HEK293 (cell line): ENCODE measurements at regions not wholly inside any gene's neighbourhood (a gene's known extent, or its start where the extent isn't known, plus 50 kb on each side); places are given as distances from the start of the nearest gene placed in this dataset.

Experiments used
- CTCF ChIA-PET: fragments of 350-600 bp; formaldehyde crosslinking; extraction: SDS; loops from one replicate; lab custom pipeline; 2021; ENCODE audit warnings: antibody characterized with exemption; lab: Yijun Ruan, JAX
- POLR2A ChIA-PET: fragments of 300-600 bp; formaldehyde crosslinking; extraction: SDS; loops from one replicate; lab custom pipeline; 2020; ENCODE audit warnings: antibody characterized with exemption, inconsistent platforms; lab: Yijun Ruan, JAX
- H3K27ac ChIP-seq: fragments of 200-500 bp; sonication (Bioruptor generic); 2 replicates; pipeline ENCODE4 v1.5.1; 2014; ENCODE audit warnings: low read depth, low read length, control low read depth, inconsistent platforms; ENCODE audit errors: extremely low read depth
- H3K36me3 ChIP-seq, 2 experiments: fragments of 200-500 bp in 1 of 2; sonication (Bioruptor generic) in 1 of 2; 1 replicate in 1 of 2; 2 replicates in 1 of 2; pipeline ENCODE4 v1.5.1; 2014 to 2017; ENCODE audit warnings: inconsistent platforms in 2 of 2, low read length in 2 of 2; ENCODE audit not compliant: control insufficient read depth in 2 of 2, insufficient read depth in 1 of 2
- H3K4me1 ChIP-seq: fragments of 200-500 bp; sonication (Bioruptor generic); 2 replicates; pipeline ENCODE4 v1.5.1; 2014; ENCODE audit warnings: mild to moderate bottlenecking, low read length, inconsistent platforms; ENCODE audit not compliant: control insufficient read depth, insufficient read depth
- H3K4me3 ChIP-seq: 2 replicates; pipeline ENCODE4 v1.5.1; 2011; ENCODE audit warnings: low read depth, mild to moderate bottlenecking, control low read depth, low read length, moderate library complexity
- H3K9me3 ChIP-seq: fragments of 200-500 bp; sonication (Bioruptor generic); 2 replicates; pipeline ENCODE4 v1.5.1; 2014; ENCODE audit warnings: low read depth, low read length, inconsistent platforms; ENCODE audit not compliant: control insufficient read depth, insufficient read depth
- AEBP2 ChIP-seq: fragments of 450-650 bp; formaldehyde crosslinking; IDR thresholded peaks from 2 replicates; pipeline ENCODE4 v1.5.1; 2016; ENCODE audit warnings: missing biosample characterization, missing genetic modification characterization, borderline replicate concordance
- GFI1B ChIP-seq: fragments of 450-650 bp; formaldehyde crosslinking; IDR thresholded peaks from 2 replicates; pipeline ENCODE4 v1.5.1; 2016; ENCODE audit warnings: missing biosample characterization, missing genetic modification characterization
- GLI4 ChIP-seq: fragments of 450-650 bp; formaldehyde crosslinking; IDR thresholded peaks from 2 replicates; pipeline ENCODE4 v1.5.1; 2016; ENCODE audit warnings: missing biosample characterization, missing genetic modification characterization
- ZBTB6 ChIP-seq: fragments of 450-650 bp; formaldehyde crosslinking; IDR thresholded peaks from 2 replicates; pipeline ENCODE4 v1.5.1; 2017; ENCODE audit warnings: missing biosample characterization, missing genetic modification characterization
- ZFP41 ChIP-seq: fragments of 450-650 bp; formaldehyde crosslinking; IDR thresholded peaks from 2 replicates; pipeline ENCODE4 v1.5.1; 2016; ENCODE audit warnings: missing biosample characterization, missing genetic modification characterization, borderline replicate concordance
- ZNF112 ChIP-seq: fragments of 450-650 bp; formaldehyde crosslinking; IDR thresholded peaks from 2 replicates; pipeline ENCODE4 v1.5.0; 2017; ENCODE audit warnings: missing biosample characterization, missing genetic modification characterization
- ZNF280C ChIP-seq: fragments of 450-650 bp; formaldehyde crosslinking; IDR thresholded peaks from 2 replicates; pipeline ENCODE4 v1.5.1; 2016; ENCODE audit warnings: missing biosample characterization, missing genetic modification characterization
- ZNF366 ChIP-seq: fragments of 450-650 bp; formaldehyde crosslinking; conservative IDR thresholded peaks from 2 replicates; pipeline ENCODE4 v1.5.1; 2016; ENCODE audit warnings: missing biosample characterization, missing genetic modification characterization
- ZNF513 ChIP-seq: fragments of 450-650 bp; IDR thresholded peaks from 2 replicates; pipeline ENCODE4 v1.5.1; 2018; ENCODE audit warnings: missing biosample characterization, missing genetic modification characterization
- ZNF548 ChIP-seq: fragments of 450-650 bp; formaldehyde crosslinking; IDR thresholded peaks from 2 replicates; pipeline ENCODE4 v1.5.1; 2016; ENCODE audit warnings: missing biosample characterization, missing genetic modification characterization
- ZNF596 ChIP-seq: fragments of 450-650 bp; IDR thresholded peaks from 2 replicates; pipeline ENCODE4 v1.5.0; 2018; ENCODE audit warnings: missing biosample characterization, mild to moderate bottlenecking, missing genetic modification characterization, moderate library complexity
- ZNF645 ChIP-seq: fragments of 450-650 bp; formaldehyde crosslinking; IDR thresholded peaks from 2 replicates; pipeline ENCODE4; 2016; ENCODE audit warnings: missing biosample characterization, missing genetic modification characterization
- ZSCAN30 ChIP-seq: fragments of 450-650 bp; IDR thresholded peaks from 2 replicates; pipeline ENCODE4 v1.5.1; 2018; ENCODE audit warnings: missing biosample characterization, mild to moderate bottlenecking, missing genetic modification characterization, moderate library complexity
- ZSCAN4 ChIP-seq: fragments of 450-650 bp; formaldehyde crosslinking; IDR thresholded peaks from 2 replicates; pipeline ENCODE4 v1.5.1; 2017; ENCODE audit warnings: missing biosample characterization, missing genetic modification characterization
- ZSCAN5A ChIP-seq: fragments of 450-650 bp; formaldehyde crosslinking; IDR thresholded peaks from 2 replicates; pipeline ENCODE4 v1.5.1; 2016; ENCODE audit warnings: missing biosample characterization, missing genetic modification characterization

GRCh38 chr2:133710613-133711012 lies 142.3 kb upstream of the NCKAP5 start (continued):
- TF ChIP-seq AEBP2 = no peak
- no peak for TF ChIP-seq ZNF112
- TF ChIP-seq ZFP41 (tag by site-specific recombination) = no peak
- no peak for TF ChIP-seq ZNF596
- TF ChIP-seq GLI4 (tag by site-specific recombination) = no peak
- TF ChIP-seq ZSCAN5A (tag by site-specific recombination) = no peak
- no peak for TF ChIP-seq ZBTB6 (tag by site-specific recombination)
- TF ChIP-seq, all 188 proteins: peak for 0

GRCh38 chr2:133711201-133711600 lies 142.9 kb upstream of the NCKAP5 start:
- ChIA-PET CTCF (no interaction called here), POLR2A (no interaction called here)
- TF ChIP-seq ZNF548 (no peak), ZNF280C (no peak), ZNF513 (no peak), ZNF645 (tag by site-specific recombination) (no peak), ZNF366 (tag by site-specific recombination) (no peak), ZSCAN30 (no peak), GFI1B (no peak), ZSCAN4 (tag by site-specific recombination) (no peak)
- Histone ChIP-seq H3K27ac (no peak overlapping the region), H3K36me3 (no peaks in the 10 kb centered on the region), H3K4me1 (no peaks in the 10 kb centered on the region), H3K9me3 (no peaks in the 10 kb centered on the region), H3K4me3 (no peak overlapping the region)
